Glutamatergic neuron (in vitro differentiated cells): ENCODE measurements at regions not wholly inside any gene's neighbourhood (a gene's known extent, or its start where the extent isn't known, plus 50 kb on each side); places are given as distances from the start of the nearest gene placed in this dataset.
"Not testable (repeated sequence)": the region's sequence is repeated elsewhere in the genome, so short reads cannot be mapped to it uniquely, and the experiment has no call there.

Experiments used
- DNase-seq: peaks from one replicate; pipeline ENCODE4 v3.0.0; 2022
- H3K27ac Mint-ChIP-seq: one replicate; pipeline ENCODE4 v1.8.0; 2020; ENCODE audit warnings: mild to moderate bottlenecking, mixed read lengths, inconsistent platforms; ENCODE audit not compliant: unreplicated experiment
- H3K27me3 Mint-ChIP-seq: one replicate; pipeline ENCODE4 v1.8.0; 2020; ENCODE audit warnings: mild to moderate bottlenecking, moderate library complexity, mixed read lengths, inconsistent platforms; ENCODE audit not compliant: unreplicated experiment
- H3K36me3 Mint-ChIP-seq: one replicate; pipeline ENCODE4 v1.8.0; 2020; ENCODE audit warnings: mild to moderate bottlenecking, mixed read lengths, inconsistent platforms; ENCODE audit not compliant: unreplicated experiment
- H3K4me1 Mint-ChIP-seq: one replicate; pipeline ENCODE4 v1.8.0; 2020; ENCODE audit warnings: mild to moderate bottlenecking, low read depth, mixed read lengths, inconsistent platforms; ENCODE audit not compliant: unreplicated experiment
- H3K4me3 Mint-ChIP-seq: one replicate; pipeline ENCODE4 v1.8.0; 2020; ENCODE audit warnings: mild to moderate bottlenecking, mixed read lengths, inconsistent platforms; ENCODE audit not compliant: unreplicated experiment
- H3K9me3 Mint-ChIP-seq: one replicate; pipeline ENCODE4 v1.8.0; 2020; ENCODE audit warnings: mild to moderate bottlenecking, moderate library complexity, mixed read lengths, inconsistent platforms; ENCODE audit not compliant: unreplicated experiment
- TF ChIP-seq, protein P1 (sequence below): fragments of 200-600 bp; sonication (generic); IDR thresholded peaks from one replicate; pipeline ENCODE4 v1.5.0; 2021; ENCODE audit not compliant: partially characterized antibody, unreplicated experiment

GRCh38 chr16:52742608-52743170, 195.7 kb upstream of the TOX3 start:
- Mint-ChIP-seq H3K27me3 (peaks cover 4% of the 10 kb centered on the region), H3K4me3 (no peak overlapping the region), H3K9me3 (peaks cover 1% of the 10 kb centered on the region), H3K27ac (no peak overlapping the region), H3K4me1 (peaks cover 13% of the 10 kb centered on the region), H3K36me3 (peaks cover 6% of the 10 kb centered on the region)
- TF ChIP-seq, protein P1, sequence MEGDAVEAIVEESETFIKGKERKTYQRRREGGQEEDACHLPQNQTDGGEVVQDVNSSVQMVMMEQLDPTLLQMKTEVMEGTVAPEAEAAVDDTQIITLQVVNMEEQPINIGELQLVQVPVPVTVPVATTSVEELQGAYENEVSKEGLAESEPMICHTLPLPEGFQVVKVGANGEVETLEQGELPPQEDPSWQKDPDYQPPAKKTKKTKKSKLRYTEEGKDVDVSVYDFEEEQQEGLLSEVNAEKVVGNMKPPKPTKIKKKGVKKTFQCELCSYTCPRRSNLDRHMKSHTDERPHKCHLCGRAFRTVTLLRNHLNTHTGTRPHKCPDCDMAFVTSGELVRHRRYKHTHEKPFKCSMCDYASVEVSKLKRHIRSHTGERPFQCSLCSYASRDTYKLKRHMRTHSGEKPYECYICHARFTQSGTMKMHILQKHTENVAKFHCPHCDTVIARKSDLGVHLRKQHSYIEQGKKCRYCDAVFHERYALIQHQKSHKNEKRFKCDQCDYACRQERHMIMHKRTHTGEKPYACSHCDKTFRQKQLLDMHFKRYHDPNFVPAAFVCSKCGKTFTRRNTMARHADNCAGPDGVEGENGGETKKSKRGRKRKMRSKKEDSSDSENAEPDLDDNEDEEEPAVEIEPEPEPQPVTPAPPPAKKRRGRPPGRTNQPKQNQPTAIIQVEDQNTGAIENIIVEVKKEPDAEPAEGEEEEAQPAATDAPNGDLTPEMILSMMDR = no peak
- no peak for DNase-seq

- Mint-ChIP-seq H3K4me1 (peaks cover 13% of the 10 kb centered on the region), H3K27me3 (peaks cover 2% of the 10 kb centered on the region), H3K36me3 (peaks cover 2% of the 10 kb centered on the region), H3K27ac (peak overlapping the region; percentile 65), H3K4me3 (no peak overlapping the region), H3K9me3 (peaks cover 1% of the 10 kb centered on the region)
- TF ChIP-seq, protein P1 = no peak
- DNase-seq = no peak
Observed at GRCh38 chr16:52742052-52742451, 195.1 kb upstream of the TOX3 start.

DNA sequence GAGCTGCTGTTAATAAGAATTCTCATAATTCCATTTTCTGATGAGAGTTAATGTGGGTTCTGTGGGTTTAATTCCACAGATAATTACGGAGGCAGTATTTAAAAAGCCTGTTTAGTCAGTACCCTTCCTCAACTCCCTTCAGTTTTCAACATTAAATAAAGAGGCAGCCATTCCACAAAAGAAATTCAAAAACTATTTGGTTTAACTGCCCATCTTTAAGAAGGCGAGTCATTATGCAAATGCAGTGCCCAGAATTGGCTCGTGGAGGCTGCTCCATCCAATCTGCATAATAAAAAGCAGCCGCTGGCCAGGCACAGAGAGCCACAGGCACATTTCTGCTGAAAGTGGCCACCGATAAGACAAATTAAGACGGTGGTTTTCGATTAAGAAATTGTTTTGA, 194.4 kb upstream of the TOX3 start:
- Mint-ChIP-seq H3K27me3 (no peaks in the 10 kb centered on the region), H3K4me3 (no peak overlapping the region), H3K4me1 (peaks cover 13% of the 10 kb centered on the region)

DNA sequence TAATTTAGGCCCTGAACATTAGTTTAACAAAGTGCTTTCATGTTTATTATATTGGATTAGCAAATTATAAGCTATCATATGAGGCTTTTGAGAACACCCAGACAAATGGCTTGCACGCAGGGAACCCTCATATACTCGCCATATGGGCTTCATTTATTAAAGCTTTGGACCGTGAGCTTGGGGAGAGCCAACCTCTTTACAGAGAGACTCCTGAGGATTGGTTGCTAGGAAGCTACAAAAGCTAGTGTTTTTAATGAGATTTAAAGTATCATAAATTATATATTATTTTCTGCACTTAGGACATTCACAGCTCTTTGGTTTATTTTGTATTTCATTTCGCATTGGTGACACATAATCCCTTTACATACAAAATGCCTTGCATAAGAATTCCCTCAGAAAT, 193.8 kb upstream of the TOX3 start:
- H3K27me3 Mint-ChIP-seq = no peaks in the 10 kb centered on the region
- H3K4me3 Mint-ChIP-seq = no peak overlapping the region
- DNase-seq = no peak
- H3K9me3 Mint-ChIP-seq = peaks cover 1% of the 10 kb centered on the region
- peak overlapping the region; percentile 86 for H3K27ac Mint-ChIP-seq
- H3K36me3 Mint-ChIP-seq = no peaks in the 10 kb centered on the region
- peaks cover 13% of the 10 kb centered on the region for H3K4me1 Mint-ChIP-seq
- TF ChIP-seq, protein P1 = no peak

More for the DNA sequence above, 194.4 kb upstream of the TOX3 start:
- TF ChIP-seq, protein P1 = no peak
- H3K27ac Mint-ChIP-seq = peak overlapping the region; percentile 65
- DNase-seq = no peak
- no peaks in the 10 kb centered on the region for H3K36me3 Mint-ChIP-seq
- H3K9me3 Mint-ChIP-seq = peaks cover 1% of the 10 kb centered on the region

DNA sequence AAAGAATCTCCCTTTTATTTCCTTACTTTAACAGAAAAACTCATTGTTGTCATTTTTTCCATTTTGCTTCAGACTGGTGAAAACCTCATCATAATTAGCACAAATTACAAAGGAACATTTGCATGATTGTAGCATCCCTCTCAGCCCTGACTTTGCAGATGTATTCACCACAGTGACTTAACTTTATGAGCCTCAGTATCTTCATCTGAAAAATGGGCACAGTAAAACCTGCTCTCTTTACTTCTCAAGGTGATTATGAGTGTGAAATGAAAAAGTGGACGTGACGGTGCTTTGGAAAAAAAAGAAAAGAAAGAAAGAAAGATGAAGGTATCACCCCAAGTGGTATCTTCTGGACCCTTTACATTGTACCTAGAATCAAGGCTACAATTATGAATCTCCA, 193.4 kb upstream of the TOX3 start:
- Mint-ChIP-seq H3K27me3 (no peaks in the 10 kb centered on the region), H3K36me3 (no peaks in the 10 kb centered on the region), H3K4me3 (no peak overlapping the region), H3K4me1 (peaks cover 13% of the 10 kb centered on the region), H3K9me3 (peaks cover 1% of the 10 kb centered on the region), H3K27ac (peak overlapping the region; percentile 86)
- TF ChIP-seq, protein P1 = no peak
- DNase-seq = no peak

- H3K27ac Mint-ChIP-seq, H3K4me3 Mint-ChIP-seq, H3K36me3 Mint-ChIP-seq, H3K9me3 Mint-ChIP-seq, DNase-seq, H3K27me3 Mint-ChIP-seq: not testable (repeated sequence)
- H3K4me1 Mint-ChIP-seq = peaks cover 13% of the 10 kb centered on the region
Observed at GRCh38 chr16:52738992-52739391, 192.0 kb upstream of the TOX3 start.
